Ecto neural progenitor cell (in vitro differentiated cells): ENCODE measurements at regions not wholly inside any gene's neighbourhood (a gene's known extent, or its start where the extent isn't known, plus 50 kb on each side); places are given as distances from the start of the nearest gene placed in this dataset.
"Not testable (repeated sequence)": the region's sequence is repeated elsewhere in the genome, so short reads cannot be mapped to it uniquely, and the experiment has no call there.

Experiments used
- DNase-seq: peaks from one replicate; pipeline ENCODE4 v3.0.0-alpha.2; 2018; ENCODE audit warnings: low spot score

DNA sequence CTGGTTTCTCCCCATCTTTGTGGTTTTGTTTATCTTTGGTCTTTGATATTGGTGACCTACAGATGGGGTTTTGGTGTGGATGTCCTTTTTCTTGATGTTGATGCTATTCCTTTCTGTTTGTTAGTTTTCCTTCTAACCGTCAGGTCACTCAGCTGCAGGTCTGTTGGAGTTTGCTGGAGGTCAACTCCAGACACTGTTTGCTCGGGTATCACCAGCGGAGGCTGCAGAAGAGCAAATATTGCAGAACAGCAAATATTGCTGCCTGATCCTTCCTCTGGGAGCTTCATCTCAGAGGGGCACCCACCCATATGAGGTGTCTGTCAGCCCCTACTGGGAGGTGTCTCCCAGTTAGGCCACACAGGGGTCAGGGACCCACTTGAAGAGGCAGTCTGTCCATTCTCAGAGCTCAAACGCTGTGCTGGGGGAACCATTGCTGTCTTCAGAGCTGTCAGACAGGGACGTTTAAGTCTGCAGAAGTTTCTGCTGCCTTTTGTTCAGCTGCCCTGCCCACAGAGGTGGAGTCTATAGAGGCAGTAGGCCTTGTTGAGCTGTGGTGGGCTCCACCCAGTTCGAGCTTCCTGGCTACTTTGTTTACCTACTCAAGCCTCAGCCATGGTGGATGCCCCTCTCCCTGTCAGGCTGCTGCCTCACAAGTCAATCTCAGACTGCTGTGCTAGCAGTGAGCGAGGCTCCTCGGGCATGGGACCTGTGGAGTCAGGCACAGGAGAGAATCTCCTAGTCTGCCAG lies 94.8 kb upstream of the BNIP2 start:
- not testable (repeated sequence) for DNase-seq

DNA sequence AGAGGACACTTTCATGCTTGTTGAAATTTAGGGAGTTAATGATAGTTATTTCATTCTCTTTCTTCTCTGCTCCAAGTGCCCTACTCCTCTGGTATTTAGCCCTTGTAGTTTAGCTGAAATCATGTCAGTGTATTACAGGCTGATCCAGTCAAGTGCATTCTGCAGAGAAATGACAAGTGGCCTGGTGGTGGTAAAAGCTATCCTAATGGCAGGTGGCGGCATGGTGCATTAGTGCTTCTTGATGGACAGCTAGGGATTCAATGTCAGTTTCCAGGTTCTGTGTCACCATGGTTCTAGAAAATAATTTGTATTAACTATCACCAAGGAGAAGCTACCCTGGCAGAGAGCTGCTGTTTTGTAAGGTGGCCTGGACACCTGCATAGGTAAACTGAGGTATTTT lies 90.0 kb upstream of the BNIP2 start:
- DNase-seq, result no peak

DNA sequence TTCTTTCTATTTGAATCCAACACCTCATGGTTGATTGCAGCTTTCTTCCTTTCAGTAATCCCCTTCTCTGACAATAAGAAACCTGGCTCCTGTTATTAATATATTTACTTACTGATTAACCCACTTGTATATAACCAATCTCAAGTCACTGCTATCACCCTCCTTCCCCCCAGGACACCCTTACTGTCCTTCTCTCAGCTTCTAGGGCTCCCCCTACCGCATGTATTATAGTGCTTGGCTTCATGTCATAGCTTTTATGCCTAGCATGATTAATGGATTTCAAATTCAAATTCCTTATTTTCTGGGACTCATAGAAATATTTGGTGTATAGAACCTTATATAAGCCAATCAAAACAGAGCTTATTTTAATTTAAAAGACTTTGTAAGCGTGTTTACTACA lies 75.7 kb upstream of the BNIP2 start:
- no peak for DNase-seq

DNA sequence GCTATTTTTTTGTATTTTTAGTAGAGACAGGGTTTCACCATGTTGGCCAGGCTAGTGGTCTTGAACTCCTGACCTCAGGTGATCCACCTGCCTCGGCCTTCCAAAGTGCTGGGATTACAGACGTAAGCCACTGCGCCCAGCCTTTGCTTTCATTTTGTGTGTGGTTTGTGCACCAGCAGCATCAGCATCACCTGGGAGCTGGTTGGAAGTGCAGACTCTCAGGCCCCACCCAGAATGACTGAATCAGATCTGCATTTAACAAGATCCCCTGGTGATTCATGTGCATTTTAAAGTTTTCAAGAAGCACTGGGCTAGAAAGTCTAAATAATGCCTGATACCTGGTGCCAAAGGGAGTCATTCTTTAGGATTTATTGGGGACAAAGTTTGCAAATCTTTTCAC lies 73.4 kb upstream of the BNIP2 start:
- no peak for DNase-seq

DNA sequence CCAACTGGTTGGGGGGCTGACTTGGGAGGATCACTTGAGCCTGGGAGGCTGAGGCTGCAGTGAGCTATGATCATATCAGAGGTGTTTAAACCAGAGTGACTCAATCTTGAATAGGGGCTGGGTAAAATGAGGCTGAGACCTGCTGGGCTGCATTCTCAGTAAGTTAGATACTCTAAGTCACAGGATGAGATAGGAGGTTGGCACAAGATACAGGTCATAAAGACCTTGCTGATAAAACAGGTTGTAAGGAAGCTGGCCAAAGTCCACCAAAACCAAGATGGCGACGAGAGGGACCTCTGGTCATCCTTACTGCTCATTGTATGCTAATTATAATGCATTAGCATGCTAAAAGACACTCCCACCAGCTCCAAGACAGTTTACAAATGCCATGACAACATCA lies 71.1 kb upstream of the BNIP2 start:
- DNase-seq, result not testable (repeated sequence)

DNA sequence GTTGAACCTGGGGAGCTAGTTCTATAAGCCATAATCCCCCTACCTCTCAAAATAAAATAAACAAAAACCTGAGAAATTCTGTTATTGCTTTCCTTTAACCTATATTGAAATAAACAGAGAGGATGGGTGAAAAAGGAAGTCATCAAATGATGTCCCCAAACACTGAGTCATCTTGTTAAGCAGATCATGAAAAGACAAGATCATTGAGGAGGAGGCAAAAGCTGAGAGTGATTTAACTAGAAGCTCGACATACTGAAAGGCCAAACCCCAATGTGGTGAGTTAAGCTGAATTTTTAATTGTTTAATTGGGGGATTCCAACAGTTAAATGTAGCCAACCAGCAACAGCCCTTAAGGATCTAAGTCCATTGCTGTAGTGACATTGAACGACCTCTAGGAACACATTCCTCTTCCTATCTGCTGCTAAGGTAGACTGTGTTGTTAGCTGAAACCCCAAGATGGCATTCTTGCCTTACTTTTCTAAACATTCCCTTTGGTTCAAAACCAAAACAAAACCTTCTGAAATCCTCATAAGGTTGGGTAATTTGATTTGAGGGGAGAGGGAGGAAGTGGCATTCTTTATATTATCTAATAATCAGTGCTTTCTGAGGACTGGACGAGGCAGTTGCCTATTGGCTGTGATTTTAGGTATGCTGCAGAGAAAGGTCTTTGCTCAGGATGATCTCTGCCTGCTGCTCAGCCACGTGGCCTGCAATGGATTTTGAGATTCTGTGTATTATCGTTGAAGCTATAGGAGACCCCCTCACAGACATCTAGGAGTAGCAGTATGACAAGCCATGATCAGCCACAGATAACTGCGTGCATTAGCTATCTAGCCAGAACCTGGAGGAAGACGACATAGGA lies 62.7 kb upstream of the BNIP2 start:
- no peak for DNase-seq

DNA sequence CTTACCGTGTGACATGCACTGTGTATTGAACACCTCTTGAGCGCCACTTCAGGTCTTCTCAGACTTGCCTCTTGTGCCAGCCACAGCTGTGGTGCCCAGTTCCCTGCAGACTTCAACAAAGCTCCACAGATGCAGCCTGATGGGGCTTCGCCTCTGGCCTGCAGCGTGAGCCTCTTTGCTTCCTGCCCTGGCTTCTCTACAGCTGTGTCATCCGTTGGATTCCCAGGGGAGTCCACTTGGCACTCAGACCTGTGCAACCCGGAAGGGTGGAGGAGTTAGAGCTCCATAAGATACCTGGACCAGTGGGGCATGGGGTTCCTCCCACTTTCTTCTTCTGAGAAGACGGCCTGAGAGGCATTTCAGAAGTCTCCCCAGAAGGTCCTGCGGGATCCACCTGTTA lies 57.7 kb upstream of the BNIP2 start:
- no peak for DNase-seq

DNA sequence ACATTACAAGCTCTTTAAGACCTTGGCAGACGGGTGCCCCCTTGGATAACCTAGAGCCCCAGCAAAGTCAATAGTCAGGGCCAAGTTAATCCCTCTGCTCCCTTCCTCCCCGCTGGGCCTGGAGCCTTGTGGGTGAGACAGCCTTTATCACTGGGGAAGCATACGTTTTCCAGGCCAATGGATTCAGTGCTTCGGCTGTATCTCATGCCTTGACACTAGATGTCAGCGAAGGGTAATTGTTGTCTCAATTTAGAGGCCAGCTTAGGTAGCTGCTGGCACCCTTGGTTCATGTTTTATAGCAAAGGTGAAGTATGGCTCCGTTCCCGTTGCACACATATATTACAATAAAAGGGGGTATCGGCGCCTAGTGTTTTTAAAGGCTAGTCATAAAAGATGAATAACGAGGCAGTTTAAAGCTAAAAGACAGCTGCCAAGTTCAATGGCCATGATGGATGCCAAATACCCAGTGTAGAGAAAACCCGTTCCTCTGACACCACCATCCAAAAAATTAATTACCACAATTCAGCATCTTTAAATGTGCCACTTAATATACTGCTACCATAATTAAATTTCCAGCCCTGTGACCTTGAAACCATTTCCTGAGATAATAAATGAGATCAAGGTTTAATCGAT lies 52.3 kb upstream of the BNIP2 start:
- peak; percentile 49 for DNase-seq

DNA sequence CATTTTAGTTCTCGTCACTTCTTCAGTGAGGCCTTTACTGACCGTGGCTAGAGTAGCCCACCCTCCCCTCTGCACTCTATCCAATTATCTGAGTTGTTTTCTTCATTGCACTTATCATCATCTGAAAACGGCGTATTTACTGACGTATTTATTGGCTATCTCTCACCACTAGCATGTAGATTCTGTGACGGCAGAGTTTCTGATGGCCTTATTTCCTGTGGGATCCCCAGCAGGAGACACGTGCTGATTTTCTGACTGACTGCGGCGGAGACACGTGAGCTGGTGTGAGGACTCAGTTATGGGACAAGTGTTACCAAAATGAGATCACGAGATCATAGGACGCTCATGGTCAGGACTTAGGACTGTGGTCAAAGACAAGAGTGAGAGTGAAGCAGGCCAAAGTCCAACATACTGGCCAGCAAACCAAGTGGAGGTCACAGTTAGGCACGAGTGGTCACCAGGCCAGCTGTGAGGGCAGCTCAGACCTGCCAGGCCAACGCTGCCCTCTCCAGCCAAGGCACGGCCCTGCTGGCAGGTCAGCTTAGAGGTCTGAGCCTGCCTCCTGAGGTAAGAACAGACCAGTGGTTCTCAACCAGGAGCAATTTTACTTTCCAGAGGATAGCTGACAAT lies 50.6 kb upstream of the BNIP2 start:
- DNase-seq, result no peak
